Natural killer cell (primary cell): ENCODE measurements at regions not wholly inside any gene's neighbourhood (a gene's known extent, or its start where the extent isn't known, plus 50 kb on each side); places are given as distances from the start of the nearest gene placed in this dataset.
"Not testable (repeated sequence)": the region's sequence is repeated elsewhere in the genome, so short reads cannot be mapped to it uniquely, and the experiment has no call there.

Experiments
- ATAC-seq, 3 donors: fragments of 150-1000 bp in 2 of 3; fragments of 200-7000 bp in 1 of 3; cut with Tn5 transposase; 1 replicate in 1 of 3; 2 replicates in 2 of 3; pipeline ENCODE4 v1.10.0; 2021; ENCODE audit warnings: mild to moderate bottlenecking in 2 of 3, moderate library complexity in 2 of 3
- DNase-seq, 2 donors: peaks; one replicate each; pipeline versions ENCODE4 v3.0.0 to v3.0.0-alpha.2; 2013 to 2021; ENCODE audit warnings: mixed read lengths in 1 of 2
- H3K27ac ChIP-seq: one replicate; pipeline ENCODE4 v1.5.1; 2013; ENCODE audit warnings: mild to moderate bottlenecking, low read length
- H3K27me3 ChIP-seq: one replicate; pipeline ENCODE4 v1.6.1; 2013; ENCODE audit warnings: low read length; ENCODE audit not compliant: control insufficient read depth, insufficient read depth
- H3K36me3 ChIP-seq: one replicate; pipeline ENCODE4 v1.6.1; 2013; ENCODE audit warnings: low read length; ENCODE audit not compliant: control insufficient read depth, insufficient read depth
- H3K4me1 ChIP-seq: one replicate; pipeline ENCODE4 v1.6.1; 2013; ENCODE audit warnings: low read length; ENCODE audit not compliant: control insufficient read depth, insufficient read depth
- H3K4me3 ChIP-seq: one replicate; pipeline ENCODE4 v1.5.1; 2013; ENCODE audit warnings: low read length
- H3K9me3 ChIP-seq: one replicate; pipeline ENCODE4 v1.6.1; 2013; ENCODE audit warnings: low read length; ENCODE audit not compliant: control insufficient read depth, insufficient read depth
- H3K27ac Mint-ChIP-seq, 2 donors: one replicate each; pipeline ENCODE4 v1.8.0; 2022; ENCODE audit warnings: mild to moderate bottlenecking in 2 of 2, mixed read lengths in 2 of 2, moderate library complexity in 1 of 2
- H3K27me3 Mint-ChIP-seq, 2 donors: one replicate each; pipeline ENCODE4 v1.8.0; 2022; ENCODE audit warnings: low read depth in 2 of 2, mixed read lengths in 2 of 2
- H3K36me3 Mint-ChIP-seq: one replicate; pipeline ENCODE4 v1.8.0; 2022; ENCODE audit warnings: mixed read lengths
- H3K4me1 Mint-ChIP-seq, 2 donors: one replicate each; pipeline ENCODE4 v1.8.0; 2022; ENCODE audit warnings: mixed read lengths in 2 of 2
- H3K4me3 Mint-ChIP-seq: one replicate; pipeline ENCODE4 v1.8.0; 2022; ENCODE audit warnings: mild to moderate bottlenecking, moderate library complexity, mixed read lengths
- H3K9me3 Mint-ChIP-seq, 2 donors: one replicate each; pipeline ENCODE4 v1.8.0; 2022; ENCODE audit warnings: mixed read lengths in 2 of 2
- WGBS: methylation state at CpG from one replicate; pipeline ENCODE4 v1.1.7; 2013; ENCODE audit warnings: missing lambda C conversion rate; ENCODE audit not compliant: insufficient coverage; 5-methylcytosine and 5-hydroxymethylcytosine counted together
- intact Hi-C: fragments of 100-400 bp; cut with micrococcal nuclease; formaldehyde crosslinking; loops from one replicate; pipeline ENCODE4 v1.14.2; 2022

GRCh38 chr22:11017108-11017507 lies 4510.9 kb upstream of the OR11H1 start:
- H3K27ac Mint-ChIP-seq, H3K9me3 ChIP-seq, H3K27ac ChIP-seq, H3K4me1 ChIP-seq, DNase-seq, H3K9me3 Mint-ChIP-seq, H3K27me3 ChIP-seq, H3K4me3 Mint-ChIP-seq, H3K4me1 Mint-ChIP-seq, H3K27me3 Mint-ChIP-seq, intact Hi-C loops, H3K4me3 ChIP-seq, H3K36me3 Mint-ChIP-seq, H3K36me3 ChIP-seq: not testable (repeated sequence)
- 71% methylated on average over 5 of the region's 8 CpGs for WGBS
- peak in 1 of 3 donors; percentile 30 for ATAC-seq

DNA sequence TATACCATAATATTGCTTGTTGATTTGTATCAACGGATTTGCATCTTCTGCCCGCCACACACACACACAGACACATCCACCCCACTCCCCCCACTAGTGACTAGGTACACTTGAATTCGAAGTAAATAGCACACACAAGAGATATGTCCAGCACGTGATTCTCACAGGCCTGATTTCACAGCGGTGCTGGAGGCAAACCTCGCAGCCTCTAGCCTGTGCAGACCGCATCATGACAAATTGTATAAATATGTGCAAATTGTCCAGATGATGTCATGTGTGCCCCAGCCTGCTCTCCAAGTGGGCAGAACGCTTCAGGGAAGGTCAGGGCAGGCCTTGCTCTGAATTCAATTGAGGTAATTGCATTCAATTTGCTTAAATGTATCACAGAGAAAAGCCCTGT lies 4507.5 kb upstream of the OR11H1 start:
- H3K27me3 ChIP-seq, intact Hi-C loops, H3K4me1 ChIP-seq, H3K4me3 ChIP-seq, H3K27me3 Mint-ChIP-seq, DNase-seq, H3K36me3 Mint-ChIP-seq, H3K4me1 Mint-ChIP-seq, H3K27ac ChIP-seq, H3K27ac Mint-ChIP-seq, H3K4me3 Mint-ChIP-seq, H3K36me3 ChIP-seq: not testable (repeated sequence)
- WGBS, result 36% methylated on average over 4 of the region's 8 CpGs
- peak in 1 of 3 donors; percentile 19 for ATAC-seq
- H3K9me3 ChIP-seq, result peaks cover 15% of the 10 kb centered on the region
- H3K9me3 Mint-ChIP-seq, result peaks cover 11 to 14% of the 10 kb centered on the region in 2 donors

- H3K4me1 Mint-ChIP-seq, H3K27ac Mint-ChIP-seq, intact Hi-C loops, ATAC-seq, H3K36me3 Mint-ChIP-seq, H3K27me3 ChIP-seq, H3K4me1 ChIP-seq, H3K4me3 ChIP-seq, H3K27ac ChIP-seq, DNase-seq, H3K36me3 ChIP-seq, H3K27me3 Mint-ChIP-seq, H3K4me3 Mint-ChIP-seq: not testable (repeated sequence)
- WGBS, result 57% methylated on average over 1 of the region's 4 CpGs
- peaks cover 44% of the 10 kb centered on the region for H3K9me3 ChIP-seq
- peaks cover 18 to 28% of the 10 kb centered on the region in 2 donors for H3K9me3 Mint-ChIP-seq
These were observed 4501.5 kb upstream of the OR11H1 start for GRCh38 chr22:11026541-11026940.

GRCh38 chr22:11027064-11027463 lies 4500.9 kb upstream of the OR11H1 start:
- H3K36me3 Mint-ChIP-seq, H3K27me3 Mint-ChIP-seq, H3K4me1 Mint-ChIP-seq, H3K4me3 Mint-ChIP-seq, H3K4me3 ChIP-seq, intact Hi-C loops, H3K27ac ChIP-seq, H3K27me3 ChIP-seq, ATAC-seq, DNase-seq, H3K27ac Mint-ChIP-seq, H3K4me1 ChIP-seq, H3K36me3 ChIP-seq: not testable (repeated sequence)
- WGBS, result 75% methylated on average over 9 of the region's 9 CpGs
- H3K9me3 ChIP-seq, result peaks cover 49% of the 10 kb centered on the region
- H3K9me3 Mint-ChIP-seq, result peaks cover 21 to 33% of the 10 kb centered on the region in 2 donors

DNA sequence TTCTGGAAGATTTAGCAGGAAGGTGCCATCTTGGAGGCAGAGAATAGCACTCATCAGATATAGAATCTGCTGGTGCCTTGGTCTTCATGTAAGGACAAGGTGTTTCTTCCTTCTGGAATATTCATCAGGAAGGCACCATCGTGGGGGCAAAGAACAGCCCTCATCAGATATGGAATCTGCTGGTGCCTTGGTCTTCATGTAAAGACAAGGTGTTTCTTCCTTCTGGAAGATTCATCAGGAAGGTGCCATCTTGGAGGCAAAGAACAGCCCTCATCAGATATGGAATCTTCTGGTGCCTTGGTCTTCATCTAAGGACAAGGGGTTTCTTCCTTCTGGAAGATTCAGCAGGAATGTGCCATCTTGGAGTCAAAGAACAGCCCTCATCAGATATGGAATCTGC lies 4500.5 kb upstream of the OR11H1 start:
- intact Hi-C loops, H3K27me3 Mint-ChIP-seq, H3K27me3 ChIP-seq, H3K4me3 Mint-ChIP-seq, H3K27ac Mint-ChIP-seq, H3K27ac ChIP-seq, H3K4me3 ChIP-seq, H3K36me3 ChIP-seq, H3K4me1 ChIP-seq, H3K4me1 Mint-ChIP-seq, DNase-seq, H3K36me3 Mint-ChIP-seq, ATAC-seq: not testable (repeated sequence)
- WGBS, result 39% methylated on average over 1 of the region's 1 CpG
- peaks cover 54% of the 10 kb centered on the region for H3K9me3 ChIP-seq
- peaks cover 19 to 31% of the 10 kb centered on the region in 2 donors for H3K9me3 Mint-ChIP-seq

- H3K27ac Mint-ChIP-seq, H3K4me1 ChIP-seq, H3K4me3 Mint-ChIP-seq, H3K27me3 Mint-ChIP-seq, H3K27me3 ChIP-seq, H3K4me1 Mint-ChIP-seq, DNase-seq, H3K36me3 Mint-ChIP-seq, H3K27ac ChIP-seq, H3K4me3 ChIP-seq, H3K36me3 ChIP-seq, intact Hi-C loops: not testable (repeated sequence)
- H3K9me3 ChIP-seq, result peaks cover 60% of the 10 kb centered on the region
- peaks cover 15 to 26% of the 10 kb centered on the region in 2 donors for H3K9me3 Mint-ChIP-seq
- 23% methylated on average over 1 of the region's 1 CpG for WGBS
- peak in 1 of 3 donors; percentile 5 for ATAC-seq
These were observed 4499.8 kb upstream of the OR11H1 start for GRCh38 chr22:11028180-11028579.

DNA sequence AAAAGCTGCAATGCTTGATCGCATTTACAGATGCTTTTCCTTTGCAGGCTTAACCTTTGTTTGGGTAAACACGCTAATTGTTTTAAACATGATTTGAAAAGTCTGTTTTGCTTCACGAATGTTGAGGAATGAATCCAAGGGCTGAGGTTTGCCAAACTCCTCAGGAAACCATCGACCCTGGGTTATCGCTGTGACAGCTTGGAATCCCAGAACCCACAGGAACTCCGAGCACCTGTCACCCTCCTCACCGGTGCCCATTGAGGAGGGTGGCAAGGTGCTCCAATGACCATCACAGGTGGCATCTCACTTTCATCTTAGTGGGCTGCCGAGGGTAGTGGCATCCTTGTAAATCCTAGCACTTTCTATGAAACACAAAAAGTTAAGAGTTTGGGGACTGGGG lies 4498.5 kb upstream of the OR11H1 start:
- H3K36me3 ChIP-seq, result not testable (repeated sequence)
- peaks cover 13 to 23% of the 10 kb centered on the region in 2 donors for H3K9me3 Mint-ChIP-seq

GRCh38 chr22:11029967-11030366 lies 4498.0 kb upstream of the OR11H1 start:
- H3K36me3 ChIP-seq, intact Hi-C loops, DNase-seq, H3K27ac ChIP-seq, H3K4me3 ChIP-seq, H3K4me1 ChIP-seq, H3K27me3 ChIP-seq, H3K4me3 Mint-ChIP-seq, H3K27me3 Mint-ChIP-seq, H3K27ac Mint-ChIP-seq, H3K4me1 Mint-ChIP-seq, ATAC-seq: not testable (repeated sequence)
- peaks cover 73% of the 10 kb centered on the region for H3K9me3 ChIP-seq
- peaks cover 16% of the 10 kb centered on the region for H3K36me3 Mint-ChIP-seq
- peaks cover 16 to 28% of the 10 kb centered on the region in 2 donors for H3K9me3 Mint-ChIP-seq
- 55% methylated on average over 6 of the region's 6 CpGs for WGBS

More for the DNA sequence above, 4498.5 kb upstream of the OR11H1 start:
- intact Hi-C loops, H3K4me1 Mint-ChIP-seq, H3K4me3 ChIP-seq, H3K27ac ChIP-seq, H3K27me3 ChIP-seq, H3K27ac Mint-ChIP-seq, H3K4me3 Mint-ChIP-seq, DNase-seq, ATAC-seq, H3K27me3 Mint-ChIP-seq, H3K4me1 ChIP-seq: not testable (repeated sequence)
- 71% methylated on average over 7 of the region's 8 CpGs for WGBS
- H3K36me3 Mint-ChIP-seq, result peaks cover 12% of the 10 kb centered on the region
- peaks cover 71% of the 10 kb centered on the region for H3K9me3 ChIP-seq
